HAP-1 (cell line): ENCODE measurements at regions not wholly inside any gene's neighbourhood (a gene's known extent, or its start where the extent isn't known, plus 50 kb on each side); places are given as distances from the start of the nearest gene placed in this dataset.

Experiments
- DNase-seq, 2 experiments: peaks; one replicate each; pipeline ENCODE4 v3.0.0-alpha.2; 2016 to 2020; ENCODE audit warnings: low spot score in 2 of 2
- H3K27me3 ChIP-seq: fragments of 250-450 bp; sonication (Bioruptor Pico); 2 replicates; pipeline ENCODE4 v1.5.1; 2020; ENCODE audit warnings: low read depth, mild to moderate bottlenecking, moderate library complexity
- H3K36me3 ChIP-seq: fragments of 250-450 bp; sonication (Bioruptor Pico); replicated peaks from 2 replicates; pipeline ENCODE4 v1.5.1; 2020; ENCODE audit warnings: mild to moderate bottlenecking
- H3K4me1 ChIP-seq: fragments of 250-450 bp; sonication (Bioruptor Pico); 2 replicates; pipeline ENCODE4 v1.5.1; 2020; ENCODE audit warnings: mild to moderate bottlenecking
- H3K4me3 ChIP-seq: fragments of 250-450 bp; sonication (Bioruptor Pico); 2 replicates; pipeline ENCODE4 v1.5.1; 2020; ENCODE audit warnings: mild to moderate bottlenecking, moderate library complexity
- H3K9me3 ChIP-seq: fragments of 250-450 bp; sonication (Bioruptor Pico); 2 replicates; pipeline ENCODE4 v1.5.1; 2020; ENCODE audit warnings: mild to moderate bottlenecking, moderate library complexity
- in situ Hi-C: fragments of 300-500 bp; cut with MboI; formaldehyde crosslinking; loops from 3 replicates; pipeline ENCODE4 v1.14.3; 2020; ENCODE audit warnings: low sequenced_read_pairs, inconsistent platforms, mixed read lengths

DNA sequence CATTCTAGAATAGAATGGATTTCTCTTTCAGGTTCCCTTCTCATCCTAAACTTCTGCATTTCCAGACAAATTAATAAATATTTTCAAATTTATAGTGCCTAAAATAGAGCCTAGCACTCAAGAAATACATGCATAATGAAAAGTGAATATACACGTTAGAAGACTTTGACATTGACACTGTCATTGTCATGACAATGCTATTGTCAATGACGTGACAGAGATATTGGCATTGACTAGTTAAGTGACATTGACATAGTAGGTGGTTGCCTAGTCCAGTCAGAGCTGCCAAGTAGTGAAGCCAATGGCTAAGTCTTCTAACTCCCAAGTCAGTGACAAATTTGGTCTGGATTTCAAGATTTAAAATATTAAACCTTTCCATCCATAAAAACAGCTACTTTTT, 410.5 kb downstream of the LMO4 start:
- H3K9me3 ChIP-seq: no peaks in the 10 kb centered on the region
- no peaks in the 10 kb centered on the region for H3K27me3 ChIP-seq
- H3K4me3 ChIP-seq: no peak overlapping the region
- DNase-seq: no peak
- H3K36me3 ChIP-seq: no peaks in the 10 kb centered on the region
- no peaks in the 10 kb centered on the region for H3K4me1 ChIP-seq
- in situ Hi-C loops: no loop called here

DNA sequence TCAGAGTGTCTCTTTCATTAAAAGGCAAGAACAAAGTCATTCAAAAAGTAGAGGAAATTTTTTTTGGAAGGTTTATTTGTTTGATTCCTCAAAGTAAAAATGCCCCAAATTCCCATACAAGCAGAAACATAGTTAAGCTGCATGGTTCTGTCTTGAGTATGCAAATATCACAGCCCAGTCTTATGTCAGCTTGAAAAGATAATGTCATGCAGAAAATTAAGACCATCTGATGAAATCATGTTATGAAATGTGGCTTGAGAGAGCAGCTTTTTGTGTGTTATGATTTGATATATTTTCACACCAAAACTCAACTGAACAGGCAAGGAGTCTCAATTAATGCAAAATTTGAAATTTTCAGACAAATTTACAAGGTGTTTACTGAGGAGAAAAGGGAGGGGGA, 411.0 kb downstream of the LMO4 start:
- no peaks in the 10 kb centered on the region for H3K36me3 ChIP-seq
- no peaks in the 10 kb centered on the region for H3K4me1 ChIP-seq
- DNase-seq: no peak
- in situ Hi-C loops: no loop called here
- no peaks in the 10 kb centered on the region for H3K9me3 ChIP-seq
- H3K4me3 ChIP-seq: no peak overlapping the region
- H3K27me3 ChIP-seq: no peaks in the 10 kb centered on the region

DNA sequence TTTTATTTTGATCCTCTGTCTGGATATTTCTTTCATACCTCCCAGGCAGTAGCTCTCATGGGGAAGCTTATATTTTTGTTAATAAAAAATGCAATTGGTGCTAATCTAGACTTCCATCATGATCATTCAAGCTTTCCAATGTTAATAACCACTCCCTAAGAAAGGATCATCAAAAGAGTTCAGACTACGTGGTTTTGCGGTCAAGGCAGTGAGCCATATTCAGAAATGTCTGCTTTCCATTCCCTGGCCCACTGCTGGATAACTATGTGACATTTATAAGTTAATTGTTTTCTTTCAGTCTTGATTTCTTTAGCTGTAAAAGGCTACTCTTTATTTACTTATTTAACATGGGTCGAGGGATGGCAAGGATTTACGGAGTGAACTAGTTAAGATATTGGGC, 414.6 kb downstream of the LMO4 start:
- H3K4me1 ChIP-seq: no peaks in the 10 kb centered on the region
- in situ Hi-C loops: no loop called here
- H3K36me3 ChIP-seq: no peaks in the 10 kb centered on the region
- DNase-seq: no peak
- no peaks in the 10 kb centered on the region for H3K27me3 ChIP-seq
- H3K4me3 ChIP-seq: no peak overlapping the region
- H3K9me3 ChIP-seq: no peaks in the 10 kb centered on the region

DNA sequence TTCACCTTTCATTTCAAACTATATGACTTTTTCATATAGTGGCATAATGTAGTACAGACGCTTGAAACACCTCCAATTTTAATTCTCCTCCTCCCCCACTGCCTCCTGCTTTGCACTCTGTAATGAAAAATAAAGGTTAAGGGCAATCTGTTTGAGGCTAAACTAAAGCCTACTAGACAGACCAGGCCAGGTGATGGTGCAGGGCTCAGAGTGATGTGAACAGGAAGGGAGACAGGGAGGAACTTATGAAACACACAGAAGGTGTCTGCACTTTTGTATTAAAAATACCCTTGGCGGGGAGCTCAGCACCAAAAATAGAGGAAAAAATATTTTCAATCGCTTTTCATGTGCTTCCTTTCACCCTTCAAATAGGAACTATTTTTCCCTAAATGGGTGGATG, 415.4 kb downstream of the LMO4 start:
- no peaks in the 10 kb centered on the region for H3K4me1 ChIP-seq
- no peaks in the 10 kb centered on the region for H3K36me3 ChIP-seq
- no peaks in the 10 kb centered on the region for H3K27me3 ChIP-seq
- H3K4me3 ChIP-seq: no peak overlapping the region
- DNase-seq: no peak
- in situ Hi-C loops: no loop called here
- H3K9me3 ChIP-seq: no peaks in the 10 kb centered on the region

DNA sequence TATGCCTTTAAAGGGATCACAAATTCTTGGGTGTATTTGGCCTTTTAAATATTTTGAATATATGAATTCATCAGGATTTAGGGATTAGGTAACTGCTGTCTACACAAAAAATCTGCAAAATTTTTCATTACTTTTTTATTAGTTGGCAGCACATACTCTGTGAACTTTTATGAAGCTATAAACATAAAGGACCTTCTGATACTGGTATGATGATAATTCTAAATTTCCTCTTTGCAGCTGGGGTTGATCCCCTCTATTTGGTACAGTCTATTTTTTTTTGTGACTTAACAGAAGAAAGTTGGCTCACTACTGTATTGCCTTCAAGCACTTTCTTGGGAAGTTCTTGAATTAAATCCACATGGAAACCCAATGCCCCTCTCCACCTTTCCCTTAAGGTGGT, 416.1 kb downstream of the LMO4 start:
- no peaks in the 10 kb centered on the region for H3K4me1 ChIP-seq
- no peaks in the 10 kb centered on the region for H3K9me3 ChIP-seq
- no peak for DNase-seq
- no peak overlapping the region for H3K4me3 ChIP-seq
- H3K27me3 ChIP-seq: no peaks in the 10 kb centered on the region
- no peaks in the 10 kb centered on the region for H3K36me3 ChIP-seq
- in situ Hi-C loops: no loop called here

DNA sequence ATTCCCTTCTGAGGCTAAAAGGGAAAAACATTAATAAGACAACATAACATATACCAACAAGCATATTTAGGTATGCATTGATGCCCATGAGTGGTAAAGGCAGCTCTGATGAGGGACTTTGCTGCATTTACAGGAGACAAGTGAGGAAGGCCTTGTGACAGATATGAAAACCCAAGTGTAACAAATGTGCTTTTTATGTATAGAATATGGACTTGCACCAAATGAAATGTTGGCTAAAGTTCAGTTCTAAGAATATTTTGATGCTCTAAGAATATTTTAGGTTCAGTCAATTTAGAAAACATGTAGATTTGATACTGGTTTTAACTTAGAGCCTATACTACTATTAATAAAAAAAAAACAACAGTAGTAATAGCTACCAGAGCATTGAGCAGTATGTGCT, 424.7 kb downstream of the LMO4 start:
- H3K27me3 ChIP-seq: no peaks in the 10 kb centered on the region
- no peaks in the 10 kb centered on the region for H3K9me3 ChIP-seq
- in situ Hi-C loops: no loop called here
- no peaks in the 10 kb centered on the region for H3K36me3 ChIP-seq
- H3K4me1 ChIP-seq: no peaks in the 10 kb centered on the region
- no peak overlapping the region for H3K4me3 ChIP-seq
- DNase-seq: no peak

DNA sequence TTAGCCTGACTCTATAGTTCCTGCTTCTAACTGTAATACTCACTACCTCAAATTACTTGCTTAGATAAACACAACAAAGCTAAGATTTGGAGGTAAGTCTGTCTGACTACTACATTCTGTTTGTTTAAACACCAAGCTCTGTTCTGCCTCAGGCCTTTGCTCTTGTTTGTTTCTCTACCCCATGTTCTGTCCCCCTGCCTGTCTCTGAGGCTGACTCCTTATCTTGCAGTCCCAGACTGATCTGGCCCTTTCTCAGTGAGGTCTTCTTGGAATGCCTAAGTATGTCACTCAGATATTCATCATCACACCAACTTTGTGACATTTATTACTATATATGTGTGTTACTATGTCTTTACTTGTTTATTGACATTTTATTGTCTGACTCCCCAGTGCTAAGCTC, 425.5 kb downstream of the LMO4 start:
- in situ Hi-C loops: no loop called here

DNA sequence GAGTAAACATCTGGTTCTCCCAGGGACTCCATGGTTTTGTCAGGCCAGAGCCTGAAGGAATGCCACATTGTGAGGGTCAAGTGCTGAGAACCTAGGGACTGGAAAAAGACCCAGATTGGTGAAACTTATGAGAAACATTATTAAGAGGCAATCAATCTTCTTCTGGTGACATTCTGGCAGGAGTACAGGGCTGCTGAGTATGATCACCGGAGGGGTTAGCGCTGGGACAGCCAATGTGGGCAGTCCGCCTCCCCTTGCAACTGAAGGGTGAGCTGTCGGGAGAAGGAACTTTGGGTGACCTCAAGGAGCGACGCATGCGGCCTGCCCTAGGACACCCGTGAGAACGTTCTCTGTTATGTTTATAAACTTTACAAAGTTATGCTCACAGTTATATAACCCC, 429.0 kb downstream of the LMO4 start:
- H3K9me3 ChIP-seq: no peaks in the 10 kb centered on the region
- no peaks in the 10 kb centered on the region for H3K36me3 ChIP-seq
- H3K4me3 ChIP-seq: no peak overlapping the region
- H3K27me3 ChIP-seq: no peaks in the 10 kb centered on the region
- no peaks in the 10 kb centered on the region for H3K4me1 ChIP-seq
- DNase-seq: no peak
- in situ Hi-C loops: no loop called here

More for the DNA sequence above, 425.5 kb downstream of the LMO4 start:
- no peak for DNase-seq
- Histone ChIP-seq H3K27me3 (no peaks in the 10 kb centered on the region), H3K36me3 (no peaks in the 10 kb centered on the region), H3K4me1 (no peaks in the 10 kb centered on the region), H3K4me3 (no peak overlapping the region), H3K9me3 (no peaks in the 10 kb centered on the region)

DNA sequence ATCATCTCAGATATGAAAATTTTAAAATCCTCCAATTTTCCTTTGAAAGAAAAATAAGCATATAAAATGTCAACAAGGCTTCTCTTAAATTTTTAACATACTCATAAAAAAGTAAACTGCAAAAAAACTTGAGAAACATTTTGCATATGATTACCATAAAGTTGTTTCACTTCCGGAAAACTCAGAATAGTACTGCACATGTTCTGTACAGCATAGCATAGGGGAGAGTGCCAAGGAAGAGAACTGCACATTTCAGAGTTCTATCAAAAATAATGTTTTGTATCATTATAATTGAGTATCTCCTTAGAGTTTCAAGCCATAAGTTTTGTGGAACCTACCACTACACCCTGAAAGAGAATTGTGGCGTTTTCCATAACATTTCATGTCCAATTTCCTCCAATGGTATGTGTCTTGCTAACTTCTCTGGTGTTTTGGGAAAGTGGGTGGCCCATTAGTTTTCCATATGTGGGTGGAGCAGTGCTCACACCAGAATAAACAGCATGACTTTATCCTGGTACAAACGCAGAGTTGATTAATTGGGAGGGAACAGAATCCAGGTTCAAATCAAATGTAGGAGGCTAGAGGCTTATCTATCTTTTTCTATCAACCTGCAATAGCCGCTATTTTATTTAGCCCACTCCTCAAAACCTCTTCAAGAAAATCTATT, 430.9 kb downstream of the LMO4 start:
- Histone ChIP-seq H3K4me3 (no peak overlapping the region), H3K9me3 (no peaks in the 10 kb centered on the region), H3K4me1 (no peaks in the 10 kb centered on the region), H3K27me3 (no peaks in the 10 kb centered on the region), H3K36me3 (no peaks in the 10 kb centered on the region)
- no peak for DNase-seq
- in situ Hi-C loops: no loop called here

DNA sequence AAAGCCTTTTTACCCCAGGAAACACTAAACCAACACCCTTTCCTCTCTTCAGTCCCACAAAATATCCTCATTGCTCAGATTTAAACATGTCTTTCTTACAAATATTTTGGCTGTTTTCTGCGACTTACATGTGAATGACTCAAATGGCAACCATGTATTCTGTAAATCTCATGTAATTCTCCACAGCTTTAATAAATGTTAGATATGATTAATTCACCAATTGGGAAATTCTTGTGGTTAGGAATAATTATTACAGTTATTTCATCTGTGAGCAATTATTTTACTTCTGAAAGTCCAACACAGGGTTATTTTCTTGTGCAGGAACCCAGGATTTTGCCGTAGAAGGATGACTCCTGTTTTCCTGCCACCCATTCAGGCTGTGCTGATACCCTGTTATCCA, 431.5 kb downstream of the LMO4 start:
- in situ Hi-C loops: no loop called here
- Histone ChIP-seq H3K27me3 (no peaks in the 10 kb centered on the region), H3K4me1 (no peaks in the 10 kb centered on the region), H3K36me3 (no peaks in the 10 kb centered on the region), H3K4me3 (no peak overlapping the region), H3K9me3 (no peaks in the 10 kb centered on the region)
- no peak for DNase-seq

DNA sequence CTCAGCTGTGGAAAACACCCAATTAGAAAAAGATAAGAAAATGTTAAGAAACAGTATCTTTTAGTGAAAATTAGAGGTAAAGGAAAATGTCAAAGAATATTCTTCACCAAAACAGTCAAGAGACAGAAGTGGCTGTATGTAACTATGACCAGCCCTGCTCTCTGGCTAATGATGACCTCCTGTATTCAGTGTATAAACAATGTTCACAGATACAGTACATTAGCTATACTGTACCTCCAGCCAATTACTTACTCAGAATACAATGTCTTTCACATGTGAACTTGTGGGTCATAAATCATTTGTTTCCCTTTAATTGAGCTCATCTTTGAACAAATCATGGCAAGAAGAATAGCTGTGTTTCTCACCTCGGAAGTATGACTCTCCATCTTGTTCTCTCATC, 432.0 kb downstream of the LMO4 start:
- Histone ChIP-seq H3K27me3 (no peaks in the 10 kb centered on the region), H3K4me1 (no peaks in the 10 kb centered on the region), H3K9me3 (no peaks in the 10 kb centered on the region), H3K4me3 (no peak overlapping the region), H3K36me3 (no peaks in the 10 kb centered on the region)
- in situ Hi-C loops: no loop called here
- no peak for DNase-seq

DNA sequence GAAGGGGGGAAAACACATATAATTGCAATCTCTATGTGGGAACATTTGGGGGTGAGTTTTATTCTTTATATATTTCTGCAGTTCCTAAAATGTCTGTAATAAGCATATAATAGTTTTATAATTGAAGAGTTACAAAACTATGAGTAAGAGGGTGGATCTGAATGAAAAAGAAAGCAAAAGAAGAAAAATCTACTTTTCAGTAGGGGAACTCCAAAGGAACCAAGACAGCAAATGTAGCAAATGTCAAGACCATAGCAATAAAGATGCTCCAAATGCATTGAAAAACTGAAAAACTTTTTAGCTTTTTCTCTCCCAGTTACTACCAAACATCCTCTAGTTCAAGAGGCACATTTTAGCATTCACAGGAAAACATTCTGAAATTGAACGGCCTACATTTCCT, 434.8 kb downstream of the LMO4 start:
- Histone ChIP-seq H3K9me3 (no peaks in the 10 kb centered on the region), H3K4me1 (no peaks in the 10 kb centered on the region), H3K27me3 (no peaks in the 10 kb centered on the region), H3K4me3 (no peak overlapping the region), H3K36me3 (no peaks in the 10 kb centered on the region)
- no peak for DNase-seq
- in situ Hi-C loops: no loop called here

DNA sequence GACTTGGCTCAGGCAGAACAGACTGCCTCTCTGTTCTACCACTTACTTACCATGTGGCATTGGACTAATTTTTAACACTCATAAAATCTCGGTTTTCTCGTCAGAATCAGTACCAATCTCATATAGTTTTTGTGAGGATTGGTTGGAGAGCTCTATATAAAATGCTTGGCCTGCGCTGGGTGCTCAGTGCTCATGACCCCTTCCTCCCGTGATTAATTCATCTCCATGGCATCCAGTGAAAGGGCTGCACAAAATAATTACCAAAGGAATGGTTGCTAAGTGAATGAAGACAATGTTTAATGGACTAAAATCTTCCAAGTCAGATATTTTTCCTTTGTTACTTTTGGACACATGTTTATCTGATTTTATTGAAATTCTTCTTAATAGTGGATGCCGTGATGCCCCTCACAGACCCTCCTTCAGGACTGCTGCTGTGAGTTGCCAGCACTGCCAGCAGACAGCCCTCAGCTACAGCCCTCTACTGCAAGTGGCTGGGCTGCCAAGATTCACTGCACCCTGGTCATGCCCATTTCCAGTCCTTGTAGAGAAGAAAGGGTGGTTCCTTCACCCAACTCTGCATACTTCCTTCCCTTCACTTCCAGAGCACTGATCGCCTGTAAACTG, 436.5 kb downstream of the LMO4 start:
- DNase-seq: no peak
- H3K27me3 ChIP-seq: no peaks in the 10 kb centered on the region
- H3K4me1 ChIP-seq: no peaks in the 10 kb centered on the region
- H3K36me3 ChIP-seq: no peaks in the 10 kb centered on the region
- no peaks in the 10 kb centered on the region for H3K9me3 ChIP-seq
- no peak overlapping the region for H3K4me3 ChIP-seq
- in situ Hi-C loops: no loop called here

DNA sequence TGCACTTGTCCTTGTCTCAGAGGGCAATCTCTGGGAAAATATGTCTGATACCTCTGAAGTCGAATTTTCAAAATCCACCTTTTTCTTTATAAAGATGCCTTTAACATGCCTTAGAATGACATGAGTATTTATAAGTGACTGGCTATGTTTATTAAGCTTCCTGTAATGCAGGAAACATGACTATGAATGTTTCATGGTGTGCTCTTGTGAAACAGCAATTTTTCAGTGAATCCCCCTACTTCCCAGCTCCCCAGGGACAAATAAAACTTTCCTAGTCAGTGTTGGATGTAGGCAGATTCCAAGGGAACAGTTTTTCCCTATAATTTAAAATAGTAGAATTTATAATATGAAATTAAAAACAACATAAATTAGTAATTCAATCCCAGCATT, 437.0 kb downstream of the LMO4 start:
- in situ Hi-C loops: no loop called here
- no peaks in the 10 kb centered on the region for H3K27me3 ChIP-seq
- H3K36me3 ChIP-seq: no peaks in the 10 kb centered on the region
- no peaks in the 10 kb centered on the region for H3K9me3 ChIP-seq
- H3K4me3 ChIP-seq: no peak overlapping the region
- no peak for DNase-seq
- H3K4me1 ChIP-seq: no peaks in the 10 kb centered on the region

DNA sequence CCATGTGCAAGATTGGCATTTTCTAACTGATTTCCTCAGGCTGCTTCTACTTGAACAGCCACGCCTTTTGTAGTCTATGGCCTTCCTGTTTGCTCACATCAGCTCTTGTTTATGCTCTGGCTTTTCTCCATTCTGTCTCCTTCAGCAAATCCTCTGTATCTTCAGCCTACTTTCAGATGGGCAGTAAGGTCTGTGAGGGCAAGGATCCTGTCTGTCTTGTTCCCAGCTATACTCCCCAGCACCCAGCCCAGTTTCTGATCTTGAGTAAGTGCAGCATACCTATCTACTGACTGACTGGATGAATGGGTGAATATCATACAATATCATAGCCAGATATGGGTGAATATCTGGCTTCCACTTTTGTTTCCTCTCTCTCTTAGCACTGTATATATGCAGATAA, 438.1 kb downstream of the LMO4 start:
- in situ Hi-C loops: no loop called here
- no peak for DNase-seq

More for the DNA sequence above, 438.1 kb downstream of the LMO4 start:
- Histone ChIP-seq H3K36me3 (no peaks in the 10 kb centered on the region), H3K27me3 (no peaks in the 10 kb centered on the region), H3K4me1 (no peaks in the 10 kb centered on the region), H3K4me3 (no peak overlapping the region), H3K9me3 (no peaks in the 10 kb centered on the region)
